ENCODE measurements at regions not wholly inside any gene's neighbourhood (a gene's known extent, or its start where the extent isn't known, plus 50 kb on each side); places are given as distances from the start of the nearest gene placed in this dataset.

DNA sequence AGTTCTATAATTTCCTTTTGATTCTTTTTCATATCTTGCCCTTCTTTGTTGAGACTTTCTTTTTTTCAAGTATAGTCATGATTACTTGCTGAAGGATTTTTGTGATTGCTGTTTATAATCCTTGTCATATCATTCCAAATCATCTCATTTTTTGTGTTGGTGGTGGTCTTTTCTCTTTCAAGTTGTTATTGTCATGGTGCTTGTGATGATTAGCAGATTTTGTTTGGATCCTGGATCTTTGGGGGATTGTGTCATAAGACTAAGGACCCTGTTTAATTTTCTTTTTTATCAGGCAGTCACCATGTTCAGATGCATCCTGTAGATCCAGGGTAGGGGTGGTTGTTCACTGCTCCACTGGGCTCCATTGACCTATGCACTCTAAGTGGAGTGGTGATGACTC, 254.4 kb upstream of the FOXF1 start:
- Mint-ChIP-seq H3K4me3 (ENCODE audit: unreplicated experiment) (no peak overlapping the region), H3K36me3 (ENCODE audit: unreplicated experiment) (peaks cover 4% of the 10 kb centered on the region), H3K27ac (ENCODE audit: unreplicated experiment) (no peak overlapping the region), H3K27me3 (ENCODE audit: unreplicated experiment) (peaks cover 6% of the 10 kb centered on the region), H3K4me1 (ENCODE audit: low read depth, unreplicated experiment) (no peaks in the 10 kb centered on the region), H3K9me3 (ENCODE audit: unreplicated experiment) (peaks cover 2% of the 10 kb centered on the region)
- no peak for DNase-seq
- TF ChIP-seq CTCF (IDR thresholded peaks at IDR 0.05; ENCODE audit: partially characterized antibody, unreplicated experiment): no peak

DNA sequence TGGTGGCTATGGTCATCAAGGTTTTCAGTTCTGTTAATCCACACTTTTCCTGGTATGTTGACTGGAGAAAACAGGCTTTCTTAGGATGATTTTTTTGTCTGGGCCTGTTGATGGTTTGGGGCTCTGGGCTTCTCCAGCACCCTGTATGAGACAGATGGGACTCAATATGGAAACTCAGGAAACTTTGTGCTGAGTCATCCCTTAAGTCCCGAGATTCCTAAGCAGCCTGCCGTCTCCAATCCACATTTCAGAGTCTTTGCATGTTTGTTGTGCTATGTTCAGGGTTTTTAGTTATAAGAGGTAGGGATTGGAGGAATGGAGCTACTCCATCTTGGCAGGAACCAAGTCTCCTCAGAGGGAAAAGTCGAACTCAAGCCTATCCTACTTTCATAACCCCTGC, 253.3 kb upstream of the FOXF1 start:
- H3K4me3 Mint-ChIP-seq (ENCODE audit: unreplicated experiment): no peak overlapping the region
- DNase-seq: no peak
- H3K4me1 Mint-ChIP-seq (ENCODE audit: low read depth, unreplicated experiment): no peaks in the 10 kb centered on the region
- TF ChIP-seq CTCF (IDR thresholded peaks at IDR 0.05; ENCODE audit: partially characterized antibody, unreplicated experiment): no peak
- H3K36me3 Mint-ChIP-seq (ENCODE audit: unreplicated experiment): peaks cover 4% of the 10 kb centered on the region
- H3K9me3 Mint-ChIP-seq (ENCODE audit: unreplicated experiment): peaks cover 3% of the 10 kb centered on the region
- H3K27me3 Mint-ChIP-seq (ENCODE audit: unreplicated experiment): peaks cover 7% of the 10 kb centered on the region
- H3K27ac Mint-ChIP-seq (ENCODE audit: unreplicated experiment): no peak overlapping the region

DNA sequence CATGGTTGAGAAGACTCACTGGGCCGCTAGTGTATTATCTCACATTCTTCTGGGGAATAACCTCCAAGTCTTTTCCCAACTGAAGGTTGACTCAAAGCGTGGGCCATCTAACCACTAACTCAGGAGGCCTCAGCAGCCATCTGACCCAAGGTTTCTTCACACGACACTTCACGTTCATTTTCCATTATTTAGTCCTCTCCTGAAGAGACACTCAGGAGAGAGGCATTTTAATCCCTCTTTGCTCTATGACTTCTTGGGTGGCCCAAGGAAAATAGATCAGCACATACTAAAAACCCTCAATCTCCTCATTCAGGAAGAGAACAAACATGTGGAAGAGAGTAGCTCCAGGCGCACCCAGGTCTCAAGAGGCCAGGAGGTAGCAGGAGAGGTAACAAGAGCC, 252.8 kb upstream of the FOXF1 start:
- Mint-ChIP-seq H3K27me3 (ENCODE audit: unreplicated experiment) (peaks cover 6% of the 10 kb centered on the region), H3K9me3 (ENCODE audit: unreplicated experiment) (peaks cover 4% of the 10 kb centered on the region), H3K36me3 (ENCODE audit: unreplicated experiment) (peaks cover 4% of the 10 kb centered on the region), H3K27ac (ENCODE audit: unreplicated experiment) (no peak overlapping the region), H3K4me3 (ENCODE audit: unreplicated experiment) (no peak overlapping the region), H3K4me1 (ENCODE audit: low read depth, unreplicated experiment) (no peaks in the 10 kb centered on the region)
- DNase-seq: no peak
- no peak for TF ChIP-seq CTCF (IDR thresholded peaks at IDR 0.05; ENCODE audit: partially characterized antibody, unreplicated experiment)

- H3K4me1 Mint-ChIP-seq (ENCODE audit: low read depth, unreplicated experiment): no peaks in the 10 kb centered on the region
- H3K27me3 Mint-ChIP-seq (ENCODE audit: unreplicated experiment): peaks cover 6% of the 10 kb centered on the region
- H3K9me3 Mint-ChIP-seq (ENCODE audit: unreplicated experiment): peaks cover 4% of the 10 kb centered on the region
- TF ChIP-seq CTCF (IDR thresholded peaks at IDR 0.05; ENCODE audit: partially characterized antibody, unreplicated experiment): no peak
- no peak overlapping the region for H3K27ac Mint-ChIP-seq (ENCODE audit: unreplicated experiment)
- H3K36me3 Mint-ChIP-seq (ENCODE audit: unreplicated experiment): peaks cover 4% of the 10 kb centered on the region
- DNase-seq: no peak
- no peak overlapping the region for H3K4me3 Mint-ChIP-seq (ENCODE audit: unreplicated experiment)
Observed at GRCh38 chr16:86258713-86259112, 251.6 kb upstream of the FOXF1 start.

DNA sequence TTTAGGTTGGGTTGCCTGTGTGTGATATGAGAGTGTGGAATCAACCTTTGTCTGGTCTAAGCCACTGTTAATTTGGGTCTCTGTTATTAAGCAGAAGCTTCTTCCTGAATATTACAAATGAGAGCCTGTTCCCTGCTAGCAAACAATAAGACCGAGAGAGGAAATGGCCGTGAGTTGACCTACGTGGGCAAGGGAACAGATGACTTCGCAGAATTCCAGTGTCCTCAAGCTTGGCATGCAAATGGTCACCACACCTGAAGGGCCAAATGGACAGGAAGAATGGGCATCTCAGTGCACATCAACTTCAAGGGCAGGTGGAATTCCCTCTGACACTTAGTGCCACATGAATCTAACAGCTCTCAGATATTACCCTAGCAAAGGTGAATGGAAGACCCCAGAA, 250.8 kb upstream of the FOXF1 start:
- peaks cover 6% of the 10 kb centered on the region for H3K27me3 Mint-ChIP-seq (ENCODE audit: unreplicated experiment)

More for the DNA sequence above, 250.8 kb upstream of the FOXF1 start:
- H3K36me3 Mint-ChIP-seq (ENCODE audit: unreplicated experiment): peaks cover 4% of the 10 kb centered on the region
- peaks cover 4% of the 10 kb centered on the region for H3K9me3 Mint-ChIP-seq (ENCODE audit: unreplicated experiment)
- H3K4me3 Mint-ChIP-seq (ENCODE audit: unreplicated experiment): no peak overlapping the region
- DNase-seq: no peak
- H3K4me1 Mint-ChIP-seq (ENCODE audit: low read depth, unreplicated experiment): no peaks in the 10 kb centered on the region
- H3K27ac Mint-ChIP-seq (ENCODE audit: unreplicated experiment): no peak overlapping the region
- TF ChIP-seq CTCF (IDR thresholded peaks at IDR 0.05; ENCODE audit: partially characterized antibody, unreplicated experiment): no peak

Measured in glutamatergic neuron (in vitro differentiated cells).